ENCODE measurements at regions not wholly inside any gene's neighbourhood (a gene's known extent, or its start where the extent isn't known, plus 50 kb on each side); places are given as distances from the start of the nearest gene placed in this dataset.

DNA sequence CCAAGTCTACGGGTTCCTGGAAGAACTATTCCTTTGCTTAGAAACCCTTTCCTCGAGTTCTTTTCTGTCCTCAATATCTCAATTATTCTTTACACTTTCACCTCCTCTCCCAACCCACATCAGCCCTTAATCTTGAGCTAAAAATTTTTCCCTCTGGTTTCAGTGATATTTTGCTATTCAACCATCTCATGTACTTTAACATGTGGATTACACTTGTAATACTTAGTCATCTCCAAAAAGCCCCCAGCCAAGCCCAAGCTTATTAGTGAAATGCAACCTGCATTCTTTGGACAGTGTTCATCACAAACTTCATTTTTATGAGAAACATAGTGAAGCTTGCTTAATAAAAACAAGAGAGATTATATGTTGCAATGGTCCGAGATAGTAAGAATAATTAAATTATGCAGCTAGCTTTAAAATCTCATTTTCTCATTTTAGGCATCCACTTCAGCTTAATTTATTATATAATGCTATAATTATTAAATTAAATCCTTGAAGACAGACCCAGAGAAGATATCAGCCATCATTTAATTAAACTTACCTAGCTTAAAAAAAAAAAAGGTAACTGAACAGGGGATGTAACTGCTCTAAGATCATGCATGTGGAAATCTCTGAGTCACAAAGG lies 534.5 kb upstream of the TBL1XR1 start:
- TF ChIP-seq CTCF (IDR thresholded peaks at IDR 0.05): no peak
- no peak for TF ChIP-seq POLR2A (IDR thresholded peaks at IDR 0.05)
